Mammary epithelial cell (primary cell): ENCODE measurements at regions not wholly inside any gene's neighbourhood (a gene's known extent, or its start where the extent isn't known, plus 50 kb on each side); places are given as distances from the start of the nearest gene placed in this dataset.

ENCODE experiments used
- CTCF ChIP-seq, 2 donors: IDR thresholded peaks in 1 of 2; conservative IDR thresholded peaks in 1 of 2; 2 replicates each; pipeline ENCODE4 v1.5.1; 2011 to 2012; ENCODE audit warnings: inconsistent platforms in 2 of 2, low read length in 2 of 2, mild to moderate bottlenecking in 2 of 2, control low read depth in 1 of 2, low read depth in 1 of 2; ENCODE audit not compliant: insufficient read depth in 1 of 2; ENCODE audit errors: extremely low read depth in 1 of 2
- EZH2 ChIP-seq: IDR thresholded peaks from 2 replicates; pipeline ENCODE4 v1.6.1; 2012; ENCODE audit warnings: low read length, inconsistent platforms, borderline replicate concordance

- no peak for TF ChIP-seq CTCF (conservative IDR thresholded peaks at IDR 0.05 in 1 of 2, IDR thresholded peaks at IDR 0.05 in 1 of 2; ENCODE audit: extremely low read depth in 1 of 2, insufficient read depth in 1 of 2, low read depth in 1 of 2, low read length in 2 of 2)
- TF ChIP-seq EZH2, result no peak
These were observed 581.8 kb upstream of the SLITRK5 start for GRCh38 chr13:87089391-87089790.
